DMS153 treated with DMSO at 0.1 percent for 48 hours (cell line): ENCODE measurements at regions not wholly inside any gene's neighbourhood (a gene's known extent, or its start where the extent isn't known, plus 50 kb on each side); places are given as distances from the start of the nearest gene placed in this dataset.

Experiments
- DNase-seq: peaks from one replicate; lab custom pipeline; 2025; ENCODE audit not compliant: unreplicated experiment; lab: John Stamatoyannopoulos, UW

- no peak for DNase-seq
Observed at GRCh38 chr13:24107955-24108614, 52.4 kb upstream of the SPATA13 start.

- DNase-seq: no peak
Observed at GRCh38 chr13:24108615-24108965, 51.9 kb upstream of the SPATA13 start.

GRCh38 chr13:24110011-24110410 lies 50.5 kb upstream of the SPATA13 start:
- DNase-seq: no peak
